Medulla oblongata (tissue), 1 donor: ENCODE measurements at regions not wholly inside any gene's neighbourhood (a gene's known extent, or its start where the extent isn't known, plus 50 kb on each side); places are given as distances from the start of the nearest gene placed in this dataset.
"Not testable (repeated sequence)": the region's sequence is repeated elsewhere in the genome, so short reads cannot be mapped to it uniquely, and the experiment has no call there.

ENCODE experiments used
- DNase-seq: peaks from one replicate; pipeline ENCODE4 v3.0.0-alpha.2; 2015; ENCODE audit errors: extremely low spot score

GRCh38 chrY:3491423-3491822, 87.4 kb upstream of the TGIF2LY start:
- not testable (repeated sequence) for DNase-seq

GRCh38 chrY:3494539-3494938, 84.3 kb upstream of the TGIF2LY start:
- not testable (repeated sequence) for DNase-seq

GRCh38 chrY:3527040-3527439, 51.8 kb upstream of the TGIF2LY start:
- DNase-seq, result peak; percentile 2
